HG03439 (cell line): ENCODE measurements at regions not wholly inside any gene's neighbourhood (a gene's known extent, or its start where the extent isn't known, plus 50 kb on each side); places are given as distances from the start of the nearest gene placed in this dataset.
"Not testable (repeated sequence)": the region's sequence is repeated elsewhere in the genome, so short reads cannot be mapped to it uniquely, and the experiment has no call there.

Experiments
- ATAC-seq: cut with Tn5 transposase; IDR thresholded peaks from one replicate; pipeline ENCODE4 v1.9.1; 2021; ENCODE audit warnings: mild to moderate bottlenecking, moderate library complexity; ENCODE audit not compliant: unreplicated experiment

DNA sequence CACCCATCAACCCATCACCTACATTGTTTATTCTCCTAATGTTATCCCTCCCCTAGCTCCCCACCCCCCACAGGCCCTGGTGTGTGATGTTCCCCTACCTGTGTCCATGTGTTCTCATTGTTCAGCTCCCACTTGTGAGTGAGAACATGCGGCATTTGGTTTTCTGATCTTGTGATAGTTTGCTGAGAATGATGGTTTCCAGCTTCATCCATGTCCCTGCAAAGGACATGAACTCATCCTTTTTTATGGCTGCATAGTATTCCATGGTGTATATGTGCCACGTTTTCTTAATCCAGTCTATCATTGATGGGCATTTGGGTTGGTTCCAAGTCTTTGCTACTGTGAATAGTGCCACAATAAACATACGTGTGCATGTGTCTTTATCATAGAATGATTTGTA is 118.1 kb upstream of the IER5L start:
- ATAC-seq = not testable (repeated sequence)

DNA sequence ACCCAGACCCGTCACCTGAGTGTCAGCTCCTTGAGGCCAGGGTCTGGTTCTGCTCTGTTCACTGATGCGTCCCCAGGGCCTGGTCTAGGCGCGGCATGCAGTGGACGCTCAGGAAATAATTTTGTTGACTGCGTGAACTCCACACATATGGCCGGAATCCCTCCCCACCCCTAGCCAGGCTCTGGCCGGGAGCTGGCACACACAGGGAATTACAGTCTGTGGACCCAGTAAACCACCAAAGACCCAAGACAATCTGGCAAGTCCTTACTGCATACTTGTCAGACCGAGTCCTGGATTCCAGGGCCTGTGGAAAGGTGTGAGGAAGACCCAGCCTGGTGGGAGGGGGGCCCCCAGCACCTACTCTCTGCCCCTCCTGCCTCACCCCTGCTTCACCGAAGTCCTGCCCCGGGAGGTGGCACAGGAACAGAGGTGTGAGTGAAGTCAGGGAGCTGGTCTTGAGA is 113.0 kb upstream of the IER5L start:
- no peak for ATAC-seq

DNA sequence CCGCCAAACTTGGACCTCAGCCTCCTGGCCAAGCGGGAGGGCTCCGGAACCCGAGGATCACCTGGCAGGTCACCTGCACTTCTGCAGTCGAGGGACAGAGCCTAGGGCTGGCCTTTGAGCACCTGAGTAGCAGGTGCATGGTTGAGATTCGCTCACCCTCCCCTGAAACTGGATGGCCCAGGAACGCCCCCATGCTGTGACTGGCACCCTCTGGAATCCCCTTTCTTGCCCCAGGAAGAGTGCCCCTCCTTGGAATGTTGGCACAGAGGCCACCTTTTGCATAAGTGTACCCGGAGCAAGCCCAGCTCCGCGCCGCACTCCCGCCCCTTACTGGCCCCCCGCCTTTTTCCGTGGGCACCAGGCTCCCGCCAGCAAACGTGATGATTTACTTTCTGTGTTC is 112.5 kb upstream of the IER5L start:
- ATAC-seq = no peak

DNA sequence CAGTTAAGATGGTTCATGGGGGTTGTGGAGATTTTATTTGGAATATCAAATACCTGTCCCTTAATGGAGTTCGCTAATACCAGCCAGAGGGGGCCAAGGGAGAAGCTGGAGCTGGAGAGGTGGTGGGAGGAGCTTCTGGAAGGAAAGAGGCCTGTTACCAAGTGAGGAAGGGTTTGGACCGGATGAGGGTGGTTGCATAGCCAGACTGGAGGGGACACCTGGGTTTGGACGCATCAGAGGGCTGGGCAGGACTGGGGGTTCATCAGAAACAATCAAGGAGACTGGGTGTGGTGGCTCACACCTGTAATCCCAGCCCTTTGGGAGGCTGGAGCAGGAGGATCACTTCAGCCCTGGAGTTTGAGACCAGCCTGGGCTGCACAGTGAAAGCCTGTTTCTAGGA is 111.8 kb upstream of the IER5L start:
- no peak for ATAC-seq

DNA sequence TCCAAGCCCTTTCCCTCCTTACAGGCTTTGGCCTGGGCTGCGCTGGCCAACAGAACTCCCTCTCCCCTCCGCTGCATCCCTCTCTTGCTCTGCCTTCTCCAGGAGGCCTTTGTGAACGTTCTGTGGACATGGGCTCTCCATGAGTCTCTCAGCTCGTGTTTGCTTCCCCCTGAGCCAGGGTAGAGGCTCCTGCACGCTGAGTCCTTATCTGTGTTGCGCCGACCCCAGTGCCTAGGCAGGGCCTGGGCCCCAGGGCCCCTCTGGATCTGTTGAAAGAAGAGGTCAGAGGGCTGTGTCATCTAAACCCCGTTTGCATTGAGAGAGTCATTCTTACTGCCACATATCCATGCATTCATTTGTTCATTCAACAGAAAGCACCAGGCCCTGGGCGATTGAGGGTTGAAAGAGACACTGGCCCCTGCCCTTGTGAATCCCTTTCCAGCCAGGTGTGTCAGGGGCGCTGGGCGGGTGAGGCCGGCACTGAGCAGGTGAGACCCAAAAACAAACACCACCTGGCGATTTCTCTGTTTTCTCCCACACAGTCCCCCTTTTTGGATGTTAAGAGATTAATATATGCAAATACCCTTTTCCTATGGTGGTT is 111.2 kb upstream of the IER5L start:
- no peak for ATAC-seq

DNA sequence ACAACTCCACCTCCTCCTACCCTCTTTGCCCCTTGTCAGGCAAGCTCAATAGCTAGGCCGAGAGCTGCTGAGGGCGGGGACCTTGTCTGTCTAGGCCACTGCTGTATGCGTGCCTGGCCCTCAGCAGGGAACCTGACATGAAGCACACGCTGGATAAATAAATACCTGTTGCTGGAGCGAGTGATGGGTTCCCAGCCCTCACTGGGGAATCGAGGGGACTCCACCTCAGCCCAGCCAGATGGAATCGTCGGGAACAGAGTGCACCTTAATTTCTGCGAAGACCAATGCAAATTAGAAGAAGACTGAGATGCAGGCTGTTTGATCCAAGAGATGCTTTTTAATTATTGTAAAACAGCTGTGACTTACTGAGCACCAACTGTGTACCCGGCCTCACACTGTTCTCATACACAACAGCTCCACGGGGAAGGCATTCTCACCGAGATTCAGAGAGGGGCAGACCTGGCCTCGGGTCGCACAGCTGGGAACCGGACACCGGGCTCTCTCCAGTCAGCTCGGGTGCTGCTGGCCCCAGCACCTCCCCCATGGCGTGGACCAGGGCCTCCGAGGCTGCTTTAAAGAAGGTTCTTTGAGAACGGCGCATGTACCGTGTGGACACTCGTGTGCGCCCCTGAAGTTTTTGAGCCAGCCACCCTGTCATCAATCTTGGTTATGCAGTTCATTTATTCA is 109.7 kb upstream of the IER5L start:
- no peak for ATAC-seq

DNA sequence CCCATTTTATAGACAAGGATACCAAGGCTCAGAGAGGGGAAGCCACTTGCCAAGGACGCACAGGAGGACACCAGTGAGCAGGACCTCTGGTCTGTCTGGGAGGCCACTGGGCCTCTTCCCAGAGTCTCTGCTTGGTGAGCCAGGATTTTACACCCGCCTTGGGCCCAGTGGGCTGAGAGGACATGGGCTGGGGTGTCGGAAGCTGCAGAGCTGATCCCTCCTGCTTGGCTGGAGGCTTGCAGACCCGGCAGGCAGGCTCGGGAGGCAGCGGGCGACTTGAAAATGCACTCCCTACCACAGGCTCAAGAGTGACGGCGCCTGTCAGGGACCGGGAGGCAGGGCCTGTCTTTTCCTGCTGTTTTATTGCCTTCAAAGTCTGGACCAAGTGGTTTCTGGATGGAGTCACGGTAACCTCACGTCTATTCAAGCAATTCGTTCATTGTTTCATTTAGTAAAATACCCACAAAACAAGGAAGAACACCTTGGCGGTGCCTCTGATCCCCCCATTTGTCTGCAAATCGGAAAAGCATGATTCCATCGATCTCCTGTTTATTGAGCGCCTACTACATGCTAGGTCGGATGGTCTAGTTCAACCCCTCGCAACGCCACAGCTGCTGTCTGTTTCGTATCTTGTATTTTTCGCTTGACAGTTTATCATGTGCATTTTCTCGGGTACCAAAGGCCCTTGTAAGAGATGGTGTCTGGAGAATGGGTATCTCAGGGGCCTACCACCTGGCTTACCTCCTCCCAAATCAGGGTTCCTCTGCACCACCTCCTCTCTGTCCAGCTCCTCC is 108.1 kb upstream of the IER5L start:
- no peak for ATAC-seq

DNA sequence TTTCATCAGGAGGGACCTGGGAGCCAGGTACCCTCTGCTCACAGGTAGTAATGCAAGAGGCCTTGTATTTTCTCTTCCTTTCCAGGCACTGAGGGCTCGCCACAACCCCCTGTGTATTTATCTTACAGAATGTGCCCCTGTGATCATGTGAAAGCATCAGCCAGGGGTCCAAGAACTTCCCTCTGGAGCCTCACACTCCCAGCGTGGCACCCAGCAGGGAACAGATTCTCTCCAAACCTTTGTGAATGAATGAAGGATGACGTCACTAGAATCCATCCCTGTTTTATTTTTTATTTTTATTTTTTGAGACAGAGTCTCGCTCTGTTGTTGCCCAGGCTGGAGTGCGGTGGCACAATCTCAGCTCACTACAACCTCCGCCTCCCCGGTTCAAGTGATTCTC is 107.3 kb upstream of the IER5L start:
- ATAC-seq = no peak

DNA sequence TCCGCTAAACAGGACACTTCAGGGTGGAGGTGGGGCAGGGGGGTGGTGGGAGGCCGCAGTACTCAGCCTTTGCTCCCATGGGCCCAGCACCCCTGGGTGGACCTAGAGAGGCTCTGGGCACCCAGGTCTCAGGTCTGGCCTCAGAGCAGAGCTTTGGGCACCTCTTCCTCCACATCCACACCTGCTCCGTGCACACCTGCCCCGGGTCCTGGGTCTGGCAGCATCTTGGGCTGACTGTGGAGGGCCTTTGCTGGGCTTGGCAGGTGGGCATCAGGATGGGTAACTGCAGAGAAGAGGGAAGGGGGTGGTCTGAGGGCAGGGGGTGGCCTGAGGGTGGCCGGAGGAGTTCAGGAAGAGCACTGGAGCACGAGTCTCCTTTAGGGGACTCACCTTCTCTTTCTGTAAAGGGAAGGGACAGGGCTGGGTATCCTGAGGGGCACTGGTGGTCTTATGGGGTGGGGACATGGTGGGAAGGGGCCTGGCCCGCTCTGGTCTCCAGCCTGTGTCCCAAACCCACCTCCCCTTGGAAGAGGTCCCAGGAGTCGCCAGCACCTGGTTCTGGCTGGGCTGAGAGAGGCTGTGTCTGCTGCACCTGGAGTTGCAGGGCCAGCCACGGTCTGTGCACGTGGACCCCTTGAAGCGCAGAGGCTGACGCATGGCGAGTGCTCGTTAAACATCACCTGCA is 106.7 kb upstream of the IER5L start:
- no peak for ATAC-seq

DNA sequence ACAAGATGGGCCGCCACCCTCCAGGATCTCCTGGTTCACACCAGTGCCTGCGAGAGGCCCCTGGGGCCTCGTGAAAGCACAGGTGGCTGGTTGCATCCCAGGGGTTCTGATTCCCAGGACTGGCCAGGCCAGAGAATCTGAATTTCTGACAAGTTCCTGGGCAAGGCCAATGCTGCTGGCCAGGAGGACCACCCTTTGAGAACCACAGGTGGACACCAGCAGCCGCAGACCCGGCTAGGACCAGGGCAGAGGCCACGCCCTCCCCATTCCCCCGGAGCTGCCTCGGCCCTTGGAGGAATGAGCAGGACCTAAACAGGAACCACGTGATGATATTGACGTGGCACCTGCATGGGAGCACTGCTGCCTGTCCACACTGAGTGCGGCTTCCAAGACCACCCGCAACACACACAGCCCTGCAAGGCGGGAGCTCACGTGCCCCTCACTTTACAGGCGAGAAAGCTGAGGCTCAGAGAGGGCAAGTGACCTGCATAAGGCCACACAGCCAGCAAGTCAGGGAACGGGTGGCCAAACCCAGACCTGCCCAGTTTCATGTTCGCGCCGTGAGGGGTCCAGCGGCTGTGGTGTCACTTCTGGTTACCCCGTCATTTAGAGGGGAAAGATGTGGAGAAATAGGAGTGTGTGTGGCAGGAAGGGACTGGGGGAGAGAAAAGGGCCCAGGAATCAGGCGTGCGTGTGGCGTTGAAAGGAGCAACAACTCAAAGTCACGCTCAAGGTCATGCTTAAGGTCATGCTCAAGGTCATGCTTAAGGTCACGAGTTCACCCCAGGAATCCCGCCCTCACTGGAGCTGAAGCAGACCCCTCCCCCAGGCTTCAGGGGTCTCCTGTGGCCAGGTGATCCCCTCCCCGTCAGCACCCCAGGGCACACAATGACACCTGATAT is 105.9 kb upstream of the IER5L start:
- ATAC-seq = no peak

DNA sequence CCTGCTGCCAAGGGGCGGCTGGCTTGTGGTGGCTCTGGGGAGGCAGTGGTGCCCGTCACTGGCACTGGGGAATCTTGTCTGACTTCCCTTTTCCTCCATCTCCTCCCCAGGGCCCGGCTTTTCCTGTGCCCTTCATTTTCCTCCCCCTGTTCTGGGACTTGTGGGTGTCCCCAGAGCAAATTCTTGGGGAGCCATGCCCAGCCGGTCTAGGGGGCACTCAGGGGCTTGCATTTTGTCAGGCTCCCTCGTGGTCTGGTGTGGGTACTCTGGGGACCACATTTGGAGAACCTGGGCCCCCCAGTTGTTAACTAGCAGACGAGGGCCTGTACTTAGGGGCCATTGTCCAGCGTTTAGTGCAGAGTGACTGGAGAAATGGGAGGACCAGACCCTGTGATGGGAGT is 105.2 kb upstream of the IER5L start:
- no peak for ATAC-seq

DNA sequence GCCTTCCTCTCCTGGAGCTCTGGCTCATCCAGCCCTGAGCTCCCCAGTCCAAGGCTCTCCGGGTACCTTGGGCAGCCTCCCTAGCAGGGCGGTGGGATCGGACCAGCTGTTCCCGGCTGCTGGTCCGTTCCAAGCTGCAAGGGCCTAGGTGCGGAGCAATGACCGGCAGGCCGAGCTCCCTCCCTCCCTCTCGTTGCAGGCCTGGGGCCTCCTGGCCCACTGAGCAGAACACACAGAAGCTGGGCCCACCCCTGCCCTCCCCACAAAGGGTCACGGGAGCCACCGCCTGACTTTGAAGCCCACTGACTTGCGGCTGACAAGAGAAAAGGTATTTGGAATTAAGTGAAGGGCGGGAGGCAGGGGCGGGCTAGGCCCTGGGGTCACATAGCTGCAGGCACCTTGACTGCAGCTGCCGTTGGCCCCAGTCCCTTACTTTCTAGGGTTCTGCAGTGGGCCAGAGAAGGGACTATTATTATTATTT is 104.7 kb upstream of the IER5L start:
- no peak for ATAC-seq

DNA sequence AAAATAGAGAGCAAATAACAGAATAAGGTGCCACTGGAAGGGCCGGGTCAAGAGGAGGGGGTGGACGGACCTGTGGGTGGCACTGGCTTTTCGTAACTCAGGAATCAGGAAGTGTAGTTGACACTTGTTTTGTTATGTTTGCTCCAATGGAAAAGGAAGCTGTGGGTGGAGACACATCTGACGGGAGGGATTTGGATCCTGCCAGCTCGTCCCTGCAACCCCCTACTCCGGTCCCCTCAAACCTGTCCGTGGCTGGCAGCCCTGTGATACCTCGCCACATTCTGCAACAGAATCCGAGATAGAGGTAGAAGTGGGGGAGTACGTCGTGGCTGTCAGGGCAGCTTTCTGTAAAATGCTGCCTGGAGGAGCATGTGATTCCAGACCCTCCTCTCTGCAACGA is 104.2 kb upstream of the IER5L start:
- no peak for ATAC-seq

DNA sequence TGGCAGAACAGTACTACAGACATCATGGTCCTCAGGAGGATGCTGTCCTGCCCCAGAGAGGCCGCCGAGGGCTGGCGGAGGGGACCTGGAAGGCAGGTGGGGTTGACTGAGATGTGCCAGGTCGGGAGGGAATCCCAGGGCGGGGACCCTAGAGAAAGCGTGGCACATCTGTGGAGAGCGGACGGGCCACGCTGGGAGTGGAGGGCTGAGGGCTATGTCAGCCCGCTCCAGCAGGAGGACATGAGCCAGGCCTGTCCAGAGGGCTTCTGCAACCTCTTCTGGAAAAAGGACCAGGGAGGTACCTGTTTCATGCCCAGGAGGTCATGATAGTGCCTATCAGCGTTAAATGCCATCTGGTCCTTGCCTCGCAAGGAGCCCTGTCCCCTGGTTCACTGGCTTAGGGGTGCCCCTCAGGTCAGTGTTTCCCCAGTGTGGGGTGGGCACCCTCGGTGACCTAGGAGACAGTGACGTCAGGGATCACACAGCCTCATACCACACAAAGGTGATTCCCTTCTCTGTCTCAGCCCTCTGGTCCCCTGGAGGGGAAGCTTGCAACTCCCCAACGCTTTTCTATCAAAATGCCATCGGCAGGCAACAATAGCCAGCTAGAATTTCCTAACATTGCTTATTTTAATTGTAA is 103.6 kb upstream of the IER5L start:
- no peak for ATAC-seq

DNA sequence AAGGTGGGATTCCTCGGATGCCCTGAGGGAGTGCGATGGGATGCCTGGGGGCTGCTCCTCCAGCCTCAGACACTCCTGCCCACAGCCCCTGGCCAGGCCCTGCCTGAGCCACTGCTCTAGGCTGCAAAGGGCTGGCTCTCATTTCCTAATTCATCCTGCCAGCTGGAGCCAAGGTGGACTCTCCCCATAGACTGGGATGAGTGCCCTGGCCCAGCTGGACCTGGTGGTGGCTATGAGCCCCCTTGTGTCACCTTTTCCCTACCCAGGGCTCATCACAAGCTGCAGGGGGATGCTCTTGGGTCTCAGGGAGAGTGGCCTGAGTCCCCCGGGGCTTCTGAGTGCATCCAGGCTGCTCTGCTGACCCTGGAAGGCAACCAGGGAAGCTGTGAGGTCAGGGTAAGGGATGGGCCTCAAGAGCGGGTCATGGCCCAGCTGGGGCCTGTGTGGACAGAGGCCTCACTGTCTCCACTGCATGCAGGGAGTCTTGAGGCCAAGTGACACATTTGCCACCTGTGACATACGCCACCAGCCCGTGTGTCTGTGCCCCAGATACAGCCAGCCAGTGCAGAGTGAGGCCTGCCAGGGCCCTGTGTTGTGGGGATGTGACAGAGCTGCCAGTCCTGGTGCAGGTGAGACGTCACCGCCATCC is 102.7 kb upstream of the IER5L start:
- no peak for ATAC-seq

DNA sequence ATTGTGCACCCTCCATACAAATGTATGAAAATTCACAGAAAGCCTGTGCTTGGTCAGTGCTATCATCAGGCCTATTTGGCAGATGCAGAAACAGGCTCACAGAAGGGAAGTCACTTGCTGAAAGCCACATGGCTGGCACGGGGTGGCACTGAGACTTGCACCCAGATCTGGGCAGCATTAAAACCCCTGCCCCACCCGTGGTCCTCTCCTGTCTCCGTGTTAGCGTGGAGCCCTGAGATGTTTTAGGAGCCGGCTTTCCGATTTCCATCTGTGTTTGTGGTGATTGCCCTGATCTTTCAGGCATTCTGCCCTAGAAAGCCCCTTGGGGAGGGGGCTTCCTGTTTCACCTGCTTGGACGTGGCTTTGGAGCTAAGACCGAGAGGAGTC is 102.2 kb upstream of the IER5L start:
- ATAC-seq = no peak

DNA sequence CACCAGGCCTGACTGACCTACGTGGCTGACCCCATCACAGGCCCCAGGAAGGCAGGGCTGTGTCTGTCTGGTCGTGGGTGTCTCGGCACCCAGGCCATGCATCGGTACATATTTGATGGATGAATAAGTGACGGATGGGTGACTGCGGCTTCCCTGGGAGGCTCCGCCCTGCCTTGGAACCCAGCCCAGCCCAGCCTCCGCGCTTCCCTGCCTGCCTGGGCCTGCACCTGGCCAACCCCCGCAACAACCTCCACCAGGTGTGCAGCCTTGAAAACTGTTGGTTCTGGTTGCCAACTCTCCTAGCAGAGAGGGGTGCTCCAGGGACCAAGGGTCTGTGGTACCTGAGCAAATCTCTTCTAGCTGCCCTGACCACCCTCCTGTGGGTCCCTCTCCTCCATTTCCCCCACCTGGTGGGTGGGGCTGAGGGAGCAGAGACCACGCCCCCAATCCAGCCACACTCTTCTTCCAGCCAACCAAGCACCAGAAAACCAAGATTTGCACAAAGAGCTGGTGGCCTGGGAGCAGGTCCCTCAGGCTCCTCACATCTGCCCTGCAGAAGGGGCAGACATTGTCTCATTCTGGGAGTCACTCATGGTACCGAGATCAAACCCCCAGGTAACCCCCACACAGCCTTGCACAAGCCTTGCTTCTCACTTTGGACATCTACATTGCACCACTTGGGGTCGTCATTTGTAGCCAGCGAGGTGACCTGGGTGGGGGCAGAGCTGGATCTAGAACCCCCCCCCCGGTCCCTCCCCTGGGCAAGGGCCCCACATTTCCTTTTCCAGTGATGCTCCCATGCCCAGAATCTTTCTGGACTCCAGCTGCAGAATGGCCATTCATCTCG is 100.6 kb upstream of the IER5L start:
- ATAC-seq = no peak

DNA sequence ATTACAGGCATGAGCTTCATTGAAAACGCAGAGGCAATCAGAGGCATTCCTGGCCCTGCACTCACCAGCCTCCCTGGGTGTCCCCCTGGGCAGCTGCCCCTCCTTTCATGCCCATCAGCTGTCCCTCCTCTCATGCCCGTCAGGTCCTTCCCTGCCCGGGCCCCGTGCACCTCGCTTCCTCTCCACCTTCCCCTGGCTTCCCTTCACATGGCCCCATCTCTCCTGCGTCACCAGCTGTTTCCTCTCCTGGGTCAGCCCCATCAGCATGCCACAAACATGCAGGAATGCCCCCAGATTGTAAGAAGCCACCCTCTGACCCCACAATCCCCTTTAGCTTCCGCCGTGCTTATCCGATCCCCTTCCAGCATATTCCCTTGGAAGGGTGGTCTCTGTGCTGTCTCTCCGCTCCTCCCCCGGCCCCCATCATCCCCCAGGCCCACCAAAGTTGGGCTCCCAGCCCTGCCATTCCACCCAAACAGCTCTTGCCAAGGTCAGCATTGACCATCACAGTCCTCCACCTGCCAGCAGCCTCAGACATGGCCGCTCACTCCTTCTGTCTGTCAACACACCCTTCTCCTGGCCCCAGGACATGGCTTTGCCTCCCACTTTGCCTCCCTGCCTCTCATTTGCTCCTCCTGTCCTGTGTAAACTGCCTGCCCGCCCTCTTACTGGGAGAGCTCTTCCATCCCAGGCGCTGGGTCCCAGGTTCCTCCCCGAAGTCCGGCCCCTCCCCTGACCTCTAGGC is 98.6 kb upstream of the IER5L start:
- ATAC-seq = no peak
